Cardiac muscle cell (in vitro differentiated cells and primary cell): ENCODE measurements at regions not wholly inside any gene's neighbourhood (a gene's known extent, or its start where the extent isn't known, plus 50 kb on each side); places are given as distances from the start of the nearest gene placed in this dataset.

Experiments
- DNase-seq, 2 donors: peaks; one replicate each; pipeline versions ENCODE4 v3.0.0 to v3.0.0-alpha.2; 2010 to 2017; ENCODE audit warnings: low read depth in 1 of 2, low spot score in 1 of 2
- H3K27ac ChIP-seq: fragments of 200-600 bp; sonication (generic); 2 replicates; pipeline ENCODE4 v1.5.1; 2016
- H3K27me3 ChIP-seq: fragments of 200-600 bp; sonication (generic); 2 replicates; pipeline ENCODE4 v1.6.0; 2016; ENCODE audit warnings: control low read depth
- H3K36me3 ChIP-seq: fragments of 200-600 bp; sonication (generic); 2 replicates; pipeline ENCODE4 v1.5.1; 2016; ENCODE audit warnings: control low read depth
- H3K4me1 ChIP-seq: fragments of 200-600 bp; sonication (generic); 2 replicates; pipeline ENCODE4 v1.8.1; 2017; ENCODE audit warnings: low read depth, mild to moderate bottlenecking, mixed run types
- H3K4me3 ChIP-seq: fragments of 200-600 bp; sonication (generic); 2 replicates; pipeline ENCODE4 v1.5.1; 2016; ENCODE audit warnings: mild to moderate bottlenecking
- H3K9me3 ChIP-seq: fragments of 200-600 bp; sonication (generic); 2 replicates; pipeline ENCODE4 v1.5.1; 2017; ENCODE audit warnings: low read depth, mild to moderate bottlenecking, control low read depth
- CTCF ChIP-seq: IDR thresholded peaks from 2 replicates; pipeline ENCODE4 v1.5.1; 2012; ENCODE audit warnings: low read depth, mild to moderate bottlenecking, low read length

GRCh38 chr3:55162031-55162795 is 234.4 kb upstream of the LRTM1 start:
- Histone ChIP-seq H3K27ac (no peak overlapping the region), H3K9me3 (no peaks in the 10 kb centered on the region), H3K4me3 (no peak overlapping the region), H3K4me1 (no peaks in the 10 kb centered on the region), H3K36me3 (no peaks in the 10 kb centered on the region), H3K27me3 (peaks cover 75% of the 10 kb centered on the region)
- no peak for TF ChIP-seq CTCF
- DNase-seq = peak in 1 of 2 donors; percentile 38

- no peaks in the 10 kb centered on the region for H3K4me1 ChIP-seq
- no peak overlapping the region for H3K27ac ChIP-seq
Observed at GRCh38 chr3:55161231-55161630, 233.4 kb upstream of the LRTM1 start.

GRCh38 chr3:55160241-55160983 is 232.6 kb upstream of the LRTM1 start:
- Histone ChIP-seq H3K27me3 (peaks cover 76% of the 10 kb centered on the region), H3K36me3 (no peaks in the 10 kb centered on the region), H3K9me3 (no peaks in the 10 kb centered on the region), H3K4me1 (no peaks in the 10 kb centered on the region), H3K4me3 (no peak overlapping the region), H3K27ac (no peak overlapping the region)
- DNase-seq = peak in 1 of 2 donors; percentile 91
- TF ChIP-seq CTCF = no peak

More at GRCh38 chr3:55161231-55161630, 233.4 kb upstream of the LRTM1 start:
- H3K4me3 ChIP-seq = no peak overlapping the region
- H3K36me3 ChIP-seq = no peaks in the 10 kb centered on the region
- DNase-seq = peak in 1 of 2 donors; percentile 36
- TF ChIP-seq CTCF = no peak
- H3K9me3 ChIP-seq = no peaks in the 10 kb centered on the region
- peaks cover 75% of the 10 kb centered on the region for H3K27me3 ChIP-seq

GRCh38 chr3:55159711-55160110 is 231.9 kb upstream of the LRTM1 start:
- no peak for TF ChIP-seq CTCF
- Histone ChIP-seq H3K36me3 (no peaks in the 10 kb centered on the region), H3K9me3 (no peaks in the 10 kb centered on the region), H3K27ac (no peak overlapping the region), H3K27me3 (peaks cover 83% of the 10 kb centered on the region), H3K4me3 (no peak overlapping the region), H3K4me1 (no peaks in the 10 kb centered on the region)
- no peak for DNase-seq

- H3K4me1 ChIP-seq = no peaks in the 10 kb centered on the region
- H3K27ac ChIP-seq = no peak overlapping the region
- no peak overlapping the region for H3K4me3 ChIP-seq
- DNase-seq = no peak
- no peak for TF ChIP-seq CTCF
- no peaks in the 10 kb centered on the region for H3K36me3 ChIP-seq
- no peaks in the 10 kb centered on the region for H3K9me3 ChIP-seq
- H3K27me3 ChIP-seq = peaks cover 83% of the 10 kb centered on the region
Observed at GRCh38 chr3:55159016-55159415, 231.2 kb upstream of the LRTM1 start.
